Peyer's patch (tissue), 4 donors: ENCODE measurements at regions not wholly inside any gene's neighbourhood (a gene's known extent, or its start where the extent isn't known, plus 50 kb on each side); places are given as distances from the start of the nearest gene placed in this dataset.

ENCODE experiments used
- POLR2A ChIP-seq, 2 donors: fragments of 450-650 bp; IDR thresholded peaks; one replicate each; pipeline ENCODE4 v1.5.1; 2017; ENCODE audit warnings: antibody characterized with exemption in 2 of 2, mild to moderate bottlenecking in 2 of 2, moderate library complexity in 2 of 2
- TF ChIP-seq, protein P1 (sequence below), 6 experiments: fragments of 450-650 bp in 4 of 6; fragments of 200-600 bp in 2 of 6; sonication (generic) in 1 of 6; IDR thresholded peaks; one replicate each; pipeline ENCODE4 v1.5.1; 2017 to 2019; ENCODE audit warnings: antibody characterized with exemption in 6 of 6, mild to moderate bottlenecking in 3 of 6, moderate library complexity in 1 of 6

DNA sequence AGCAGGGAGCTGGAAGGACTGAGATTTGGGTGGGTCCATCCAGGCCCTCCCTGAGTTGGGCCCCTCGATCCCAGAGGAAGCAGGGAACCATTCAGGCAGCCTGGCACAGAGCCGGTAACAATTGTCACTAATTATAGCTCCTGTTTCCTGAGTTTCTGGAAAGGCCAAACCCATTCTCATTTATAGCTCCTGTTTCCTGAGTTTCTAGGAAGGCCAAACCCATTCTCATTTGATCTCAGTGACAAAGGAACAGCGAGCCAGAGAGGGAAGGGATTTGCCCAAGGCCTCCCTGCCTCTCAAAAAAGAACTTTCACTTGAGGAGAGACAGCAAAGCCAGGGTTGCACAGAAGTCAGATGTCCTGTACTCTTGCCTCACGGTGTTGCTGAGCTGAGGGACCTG, 521.9 kb downstream of the TYW1 start:
- TF ChIP-seq, protein P1, sequence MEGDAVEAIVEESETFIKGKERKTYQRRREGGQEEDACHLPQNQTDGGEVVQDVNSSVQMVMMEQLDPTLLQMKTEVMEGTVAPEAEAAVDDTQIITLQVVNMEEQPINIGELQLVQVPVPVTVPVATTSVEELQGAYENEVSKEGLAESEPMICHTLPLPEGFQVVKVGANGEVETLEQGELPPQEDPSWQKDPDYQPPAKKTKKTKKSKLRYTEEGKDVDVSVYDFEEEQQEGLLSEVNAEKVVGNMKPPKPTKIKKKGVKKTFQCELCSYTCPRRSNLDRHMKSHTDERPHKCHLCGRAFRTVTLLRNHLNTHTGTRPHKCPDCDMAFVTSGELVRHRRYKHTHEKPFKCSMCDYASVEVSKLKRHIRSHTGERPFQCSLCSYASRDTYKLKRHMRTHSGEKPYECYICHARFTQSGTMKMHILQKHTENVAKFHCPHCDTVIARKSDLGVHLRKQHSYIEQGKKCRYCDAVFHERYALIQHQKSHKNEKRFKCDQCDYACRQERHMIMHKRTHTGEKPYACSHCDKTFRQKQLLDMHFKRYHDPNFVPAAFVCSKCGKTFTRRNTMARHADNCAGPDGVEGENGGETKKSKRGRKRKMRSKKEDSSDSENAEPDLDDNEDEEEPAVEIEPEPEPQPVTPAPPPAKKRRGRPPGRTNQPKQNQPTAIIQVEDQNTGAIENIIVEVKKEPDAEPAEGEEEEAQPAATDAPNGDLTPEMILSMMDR (IDR thresholded peaks at IDR 0.05) = no peak
- no peak for TF ChIP-seq POLR2A (IDR thresholded peaks at IDR 0.05)
